HG02981 (cell line): ENCODE measurements at regions not wholly inside any gene's neighbourhood (a gene's known extent, or its start where the extent isn't known, plus 50 kb on each side); places are given as distances from the start of the nearest gene placed in this dataset.
"Not testable (repeated sequence)": the region's sequence is repeated elsewhere in the genome, so short reads cannot be mapped to it uniquely, and the experiment has no call there.

ENCODE experiments used
- ATAC-seq: cut with Tn5 transposase; IDR thresholded peaks from one replicate; pipeline ENCODE4 v1.9.1; 2021; ENCODE audit warnings: mild to moderate bottlenecking, moderate library complexity; ENCODE audit not compliant: unreplicated experiment

DNA sequence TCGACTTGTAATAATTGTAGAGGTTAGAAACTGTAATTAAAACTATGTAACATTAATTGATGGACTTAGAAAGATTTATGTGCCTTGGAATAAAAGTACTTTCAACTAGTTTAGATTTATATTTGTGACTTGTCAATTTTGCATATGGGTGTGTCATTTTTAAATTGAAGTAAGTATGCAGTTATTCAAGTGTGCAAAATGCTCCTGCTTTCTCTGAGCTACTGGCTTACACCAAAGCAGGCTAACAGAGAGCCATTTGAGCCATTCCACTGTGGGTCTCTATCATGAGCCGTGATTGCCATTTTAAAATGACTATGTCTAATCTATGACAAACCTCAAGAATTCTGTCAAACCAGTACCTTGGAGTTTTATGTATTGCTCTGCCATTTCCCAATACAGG, 345.0 kb upstream of the MDFIC2 start:
- no peak for ATAC-seq

DNA sequence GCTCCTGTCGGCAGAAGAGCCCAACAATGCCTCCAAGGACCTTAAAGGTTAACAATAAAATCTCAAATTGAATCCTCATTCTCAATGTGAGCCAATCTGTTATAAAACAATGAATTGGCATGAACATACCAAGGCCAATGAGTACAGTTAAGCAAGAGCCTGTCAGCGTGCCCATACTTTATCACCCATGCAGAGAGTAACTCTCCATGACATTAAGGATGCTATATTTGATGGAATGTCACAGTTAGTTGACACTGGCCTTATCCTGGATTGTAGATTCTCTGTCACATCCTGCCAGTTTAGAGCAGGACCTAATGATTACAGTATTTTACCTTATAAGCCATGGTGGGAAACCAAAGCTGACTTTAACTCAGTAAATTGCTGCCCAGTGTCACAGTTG, 335.4 kb upstream of the MDFIC2 start:
- no peak for ATAC-seq

DNA sequence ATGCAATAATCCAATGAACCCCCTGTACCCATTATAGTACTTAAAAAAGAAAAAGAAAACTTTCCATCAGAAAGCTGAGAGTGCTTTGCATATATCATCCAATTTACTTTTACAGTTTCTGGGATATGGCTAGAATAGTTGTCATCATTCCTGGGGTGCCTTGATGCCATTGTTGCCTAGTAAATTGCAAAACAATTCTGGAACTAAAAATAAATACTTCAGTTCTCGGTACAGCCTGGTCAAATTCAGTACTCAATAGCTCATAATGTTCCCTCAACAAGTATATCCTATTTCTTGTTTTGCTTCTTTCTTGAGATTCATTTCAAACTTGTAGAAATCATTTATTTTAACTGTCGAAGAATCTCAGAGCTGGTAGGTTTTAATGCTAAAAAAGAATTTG, 334.7 kb upstream of the MDFIC2 start:
- ATAC-seq: no peak

DNA sequence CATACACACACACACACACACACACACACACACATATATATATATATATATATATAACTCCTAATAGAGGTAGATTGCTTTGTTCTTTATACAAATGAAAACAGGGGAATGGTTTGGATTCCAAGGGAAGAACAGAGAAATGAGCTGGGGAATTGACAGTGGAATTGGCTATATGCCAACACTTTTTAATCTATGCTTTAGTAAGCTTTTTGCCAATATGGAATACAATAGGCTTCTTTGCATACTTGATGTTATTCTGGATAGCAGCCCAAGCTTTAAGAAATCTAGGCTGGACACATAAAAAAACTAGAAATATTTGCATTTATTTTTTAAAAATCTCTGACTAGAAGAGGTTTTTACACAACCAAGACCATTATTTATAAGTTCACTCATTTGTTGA, 334.2 kb upstream of the MDFIC2 start:
- no peak for ATAC-seq

DNA sequence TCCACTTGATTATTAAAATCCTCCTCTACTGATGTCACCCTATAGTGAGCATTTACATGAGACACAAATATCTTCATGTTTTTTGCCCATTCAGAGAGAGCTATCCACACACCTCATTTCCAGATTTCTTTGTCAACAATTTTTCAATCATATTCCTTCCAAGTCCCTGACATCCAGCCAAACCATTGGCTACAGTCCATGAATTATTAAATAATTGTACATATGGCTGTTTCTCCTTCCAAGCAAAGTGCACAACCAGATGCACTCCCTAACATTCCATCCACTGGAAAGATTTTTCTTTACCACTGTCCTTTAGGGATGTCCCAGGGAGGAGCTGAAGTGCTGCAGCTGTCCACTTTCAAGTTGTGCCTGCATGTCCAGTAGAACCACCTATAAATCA, 328.0 kb upstream of the MDFIC2 start:
- ATAC-seq: no peak

DNA sequence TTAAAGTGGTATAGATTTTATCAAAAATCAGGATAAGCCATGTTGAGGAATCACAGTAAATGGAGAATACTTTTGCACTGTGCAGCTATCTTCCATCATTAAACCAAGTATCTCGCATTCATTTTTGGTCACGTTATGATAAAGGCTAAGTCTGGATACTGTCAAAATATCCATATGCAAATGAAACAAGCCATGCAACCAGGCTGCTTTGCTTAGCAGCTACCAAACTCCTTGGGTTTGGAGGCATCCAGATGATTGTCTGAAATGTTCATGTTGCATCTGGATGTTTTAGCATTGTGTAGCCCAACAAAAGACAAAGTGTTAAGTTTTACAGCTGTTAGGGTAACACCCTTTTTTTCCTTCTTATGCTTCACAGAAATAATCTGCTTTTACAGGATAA, 322.9 kb upstream of the MDFIC2 start:
- ATAC-seq: no peak

DNA sequence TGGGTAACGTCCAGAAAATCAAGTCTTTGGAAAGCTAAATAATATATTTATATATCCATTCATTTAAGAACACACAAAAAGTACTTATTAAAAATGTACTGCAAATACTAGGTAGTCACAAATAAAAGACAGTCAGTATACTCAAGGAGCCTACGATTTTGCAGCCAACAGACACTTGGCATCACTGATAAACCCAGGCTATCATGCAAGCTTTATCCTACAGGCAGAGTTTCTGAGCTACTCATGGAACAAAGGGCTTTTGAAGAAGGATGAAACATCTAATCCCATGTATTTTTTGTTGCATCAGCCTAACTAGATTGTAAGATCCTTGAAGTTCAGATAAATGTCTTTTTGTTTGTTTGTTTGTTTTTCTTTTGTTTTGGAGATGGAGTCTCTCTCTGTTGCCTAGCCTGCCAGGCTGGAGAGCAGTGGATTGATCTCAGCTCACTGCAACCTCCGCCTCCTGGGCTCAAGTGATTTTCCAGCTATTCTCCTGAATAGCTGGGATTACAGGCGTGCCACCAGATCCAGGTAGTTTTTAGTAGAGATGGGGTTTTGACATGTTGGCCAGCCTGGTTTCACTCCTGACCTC, 319.4 kb upstream of the MDFIC2 start:
- no peak for ATAC-seq

DNA sequence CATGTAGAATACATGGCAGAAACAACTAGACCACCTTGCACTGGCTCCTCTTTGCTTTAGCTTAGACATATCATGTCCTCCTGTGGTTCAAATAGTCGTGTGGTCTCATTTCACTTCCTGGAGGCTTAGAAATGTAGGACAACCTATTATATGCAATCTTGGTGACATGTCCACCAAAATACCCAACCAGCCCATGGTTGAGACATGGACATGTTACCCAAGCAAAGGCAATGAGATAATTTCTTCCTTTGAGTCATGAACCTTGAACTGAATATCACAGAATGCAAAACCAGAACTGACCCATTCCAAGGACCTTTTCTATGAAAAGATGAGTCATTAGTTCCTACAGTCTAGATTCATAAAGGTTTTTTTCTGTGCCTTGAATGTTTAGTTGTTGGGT, 309.0 kb upstream of the MDFIC2 start:
- ATAC-seq: no peak

DNA sequence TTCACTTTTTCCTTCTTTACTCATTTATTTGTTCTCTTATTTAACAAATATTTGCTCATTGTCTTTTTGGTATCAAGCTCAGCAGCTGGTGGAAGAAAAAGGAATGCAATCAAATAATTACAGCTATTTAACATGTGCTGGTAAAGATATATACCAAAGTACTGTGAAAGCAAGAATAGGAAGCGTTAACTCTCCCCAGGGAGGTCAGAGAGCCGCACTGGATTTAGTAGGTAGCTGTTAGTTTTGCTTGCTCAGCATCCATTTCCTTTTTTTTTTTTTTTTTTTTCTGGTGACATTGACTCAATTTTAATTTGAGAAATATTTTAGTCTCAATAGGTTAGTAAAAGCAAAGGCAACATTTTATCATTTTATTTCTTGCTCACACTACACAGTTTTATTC, 308.5 kb upstream of the MDFIC2 start:
- ATAC-seq: no peak

DNA sequence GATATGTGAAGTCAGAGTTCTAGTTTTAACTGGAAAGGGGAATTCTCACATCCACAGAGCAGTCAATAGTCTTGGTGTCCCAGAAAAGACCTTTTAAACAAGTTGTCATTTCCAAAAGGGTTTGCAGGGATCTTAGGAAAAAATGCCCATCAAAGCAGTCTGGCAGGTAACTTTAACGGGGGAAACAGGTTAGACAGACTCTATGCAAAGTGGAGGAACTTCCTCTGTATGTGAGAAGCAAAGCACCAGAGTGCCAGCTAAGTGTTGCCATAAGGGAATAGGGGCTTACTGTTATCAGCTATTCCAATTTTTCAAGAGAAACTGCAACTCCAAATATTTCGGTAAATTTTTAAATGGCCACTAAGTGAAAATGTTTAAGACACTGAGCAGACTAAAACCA, 307.9 kb upstream of the MDFIC2 start:
- ATAC-seq: no peak

DNA sequence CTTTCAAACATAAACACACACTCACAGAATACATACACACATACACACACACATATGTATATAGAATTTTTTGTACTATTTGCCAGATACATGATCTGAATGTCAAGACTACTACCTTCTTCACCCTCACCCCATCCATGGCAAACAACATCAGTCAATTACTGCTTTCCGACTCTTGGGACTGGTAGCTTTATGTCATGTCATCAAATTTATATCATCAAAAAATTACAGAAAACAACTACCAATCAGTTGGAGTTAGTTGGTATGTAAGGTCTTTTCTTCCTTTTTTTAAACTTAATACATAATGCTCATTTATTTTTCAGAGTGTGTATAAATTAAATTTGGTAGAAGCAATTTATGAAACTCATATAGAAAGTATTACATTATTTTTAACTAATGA, 305.7 kb upstream of the MDFIC2 start:
- ATAC-seq: no peak

DNA sequence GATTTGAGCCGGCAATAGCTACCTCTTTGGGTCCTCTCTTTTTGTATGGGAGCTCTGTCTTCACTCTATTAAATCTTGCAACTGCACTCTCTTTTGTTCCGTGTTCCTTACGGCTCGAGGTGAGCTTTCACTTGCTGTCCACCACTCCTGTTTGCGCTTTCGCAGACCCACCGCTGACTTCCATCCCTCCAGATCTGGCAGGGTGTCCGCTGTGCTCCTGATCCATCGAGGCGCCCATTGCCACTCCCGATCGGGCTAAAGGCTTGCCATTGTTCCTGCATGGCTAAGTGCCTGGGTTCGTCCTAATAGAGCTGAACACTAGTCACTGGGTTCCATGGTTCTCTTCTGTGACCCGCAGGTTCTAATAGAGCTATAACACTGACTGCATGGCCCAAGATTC, 304.9 kb upstream of the MDFIC2 start:
- not testable (repeated sequence) for ATAC-seq

DNA sequence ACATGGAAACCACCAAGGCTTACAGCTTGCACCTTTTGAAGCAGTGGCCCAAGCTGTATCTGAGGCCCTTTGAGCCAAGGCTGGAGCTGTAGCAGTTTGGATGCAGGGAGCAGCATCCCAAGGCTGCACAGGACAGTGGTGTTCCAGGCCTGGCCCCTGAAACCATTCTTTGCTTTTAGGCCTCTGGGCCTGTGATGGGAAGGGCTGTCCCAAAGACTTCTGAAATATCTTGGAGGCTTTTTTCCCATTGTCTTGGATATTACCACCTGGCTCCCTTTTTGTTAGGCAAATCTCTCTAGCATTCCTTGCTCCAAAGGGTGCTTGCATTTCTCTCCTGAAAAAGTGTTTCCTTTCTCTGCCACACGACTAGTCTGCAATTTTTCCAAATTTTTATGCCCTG, 302.8 kb upstream of the MDFIC2 start:
- no peak for ATAC-seq

DNA sequence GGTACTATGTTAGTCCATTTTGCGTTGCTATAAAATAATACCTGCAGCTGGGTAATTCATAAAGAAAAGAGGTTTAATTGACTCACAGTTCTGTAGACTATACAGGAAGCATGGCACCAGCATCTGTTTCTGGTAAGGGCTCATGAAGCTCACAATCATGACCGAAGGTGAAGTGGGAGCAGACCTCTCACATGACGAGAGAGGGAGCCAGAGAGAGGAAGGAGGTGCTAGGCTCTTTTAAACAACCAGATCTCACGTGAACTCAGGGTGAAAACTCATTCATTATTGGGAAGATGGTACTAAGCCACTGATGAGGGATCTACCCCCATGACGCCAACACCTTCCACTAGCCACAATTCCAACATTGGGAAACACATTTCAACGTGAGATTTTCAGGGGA, 301.7 kb upstream of the MDFIC2 start:
- no peak for ATAC-seq

DNA sequence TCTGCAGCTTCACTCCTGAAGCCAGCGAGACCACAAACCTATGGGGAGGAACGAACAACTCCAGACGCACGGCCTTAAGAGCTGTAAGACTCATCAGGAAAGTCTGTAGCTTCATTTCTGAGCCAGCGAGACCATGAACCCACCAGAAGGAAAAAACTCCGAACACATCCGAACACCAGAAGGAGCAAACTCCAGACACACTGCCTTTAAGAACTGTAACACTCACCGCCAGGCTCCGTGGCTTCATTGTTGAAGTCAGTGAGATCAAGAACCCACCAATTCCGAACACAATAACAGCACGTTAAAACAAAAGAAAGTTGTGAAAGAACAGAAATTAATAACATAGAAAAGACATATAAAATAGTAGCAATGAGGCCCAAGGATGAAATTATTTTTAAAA, 300.5 kb upstream of the MDFIC2 start:
- ATAC-seq: no peak

DNA sequence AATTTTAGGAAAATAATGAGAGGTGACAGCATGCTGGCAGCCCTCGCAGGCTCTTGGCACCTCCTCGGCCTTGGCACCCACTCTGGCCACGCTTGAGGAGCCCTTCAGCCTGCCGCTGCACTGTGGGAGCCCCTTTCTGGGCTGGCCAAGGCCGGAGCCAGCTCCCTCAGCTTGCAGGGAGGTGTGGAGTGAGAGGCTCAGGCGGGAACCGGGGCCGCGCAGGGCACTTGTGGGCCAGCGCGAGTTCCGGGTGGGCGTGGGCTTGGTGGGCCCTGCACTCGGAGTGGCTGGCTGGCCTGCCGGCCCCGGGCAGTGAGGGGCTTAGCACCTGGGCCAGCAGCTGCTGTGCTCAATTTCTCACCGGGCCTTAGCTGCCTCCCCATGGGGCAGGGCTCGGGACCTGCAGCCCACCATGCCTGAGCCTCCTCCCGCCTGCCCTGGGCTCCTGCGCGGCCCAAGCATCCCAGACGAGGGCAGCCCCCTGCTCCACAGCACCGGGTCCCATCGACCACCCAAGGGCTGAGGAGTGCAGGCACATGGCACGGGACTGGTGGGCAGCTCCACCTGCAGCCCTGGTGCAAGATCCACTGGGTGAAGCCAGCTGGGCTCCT, 299.3 kb upstream of the MDFIC2 start:
- not testable (repeated sequence) for ATAC-seq

DNA sequence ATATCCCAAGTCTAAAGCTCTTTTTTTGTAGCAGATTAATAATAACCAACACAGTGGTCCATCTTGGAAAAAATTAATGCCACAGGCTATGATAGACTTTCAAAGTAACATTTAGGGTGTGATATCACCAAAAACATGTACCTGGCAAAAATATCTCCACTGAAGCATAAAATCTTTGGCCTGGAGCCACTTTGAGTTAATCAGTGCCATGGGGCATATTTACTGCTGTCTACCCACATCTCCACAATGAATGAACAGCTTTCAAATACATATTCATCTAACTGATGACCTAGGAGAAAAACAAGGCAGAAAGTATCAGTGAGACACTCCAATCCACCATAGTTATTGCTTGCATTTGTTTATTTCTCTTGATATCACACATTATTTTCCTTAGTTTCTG, 296.0 kb upstream of the MDFIC2 start:
- ATAC-seq: no peak

DNA sequence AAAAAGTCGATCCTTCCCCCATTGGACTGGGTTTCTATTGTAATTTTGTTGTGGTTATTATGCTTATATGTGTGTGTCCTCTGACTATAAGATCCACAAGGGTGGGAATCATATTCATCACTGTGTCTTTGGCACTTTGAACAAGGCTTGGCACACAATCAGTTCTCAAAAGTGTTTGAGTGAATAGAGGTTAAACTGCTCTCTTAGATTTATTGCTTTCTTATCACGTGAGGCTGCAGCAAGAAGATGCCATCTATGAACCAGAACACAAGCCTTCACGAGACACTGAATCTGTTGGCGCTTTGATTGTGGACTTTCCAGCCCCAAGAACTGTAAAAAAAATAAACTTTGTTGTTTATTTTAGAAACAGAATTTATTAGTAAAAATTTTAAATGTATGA, 295.0 kb upstream of the MDFIC2 start:
- ATAC-seq: no peak

DNA sequence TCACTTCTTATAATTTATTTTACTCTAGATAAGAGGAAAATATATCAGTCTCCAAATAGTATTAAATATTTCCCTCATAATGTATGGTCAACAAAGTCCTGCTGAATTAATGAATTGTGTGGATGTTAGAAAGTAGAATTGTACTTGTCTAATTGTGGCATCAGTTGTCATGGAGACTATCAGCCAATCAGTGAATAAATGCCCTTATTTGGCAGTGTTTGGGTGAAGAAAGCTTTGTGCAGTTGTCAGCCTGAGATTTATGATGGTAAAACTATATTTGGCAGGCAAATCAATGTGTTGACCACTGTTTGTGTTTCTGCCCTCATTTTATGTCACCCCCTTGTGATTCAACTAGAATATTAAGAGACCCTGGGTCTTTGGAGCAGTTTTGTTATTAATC, 293.6 kb upstream of the MDFIC2 start:
- no peak for ATAC-seq

DNA sequence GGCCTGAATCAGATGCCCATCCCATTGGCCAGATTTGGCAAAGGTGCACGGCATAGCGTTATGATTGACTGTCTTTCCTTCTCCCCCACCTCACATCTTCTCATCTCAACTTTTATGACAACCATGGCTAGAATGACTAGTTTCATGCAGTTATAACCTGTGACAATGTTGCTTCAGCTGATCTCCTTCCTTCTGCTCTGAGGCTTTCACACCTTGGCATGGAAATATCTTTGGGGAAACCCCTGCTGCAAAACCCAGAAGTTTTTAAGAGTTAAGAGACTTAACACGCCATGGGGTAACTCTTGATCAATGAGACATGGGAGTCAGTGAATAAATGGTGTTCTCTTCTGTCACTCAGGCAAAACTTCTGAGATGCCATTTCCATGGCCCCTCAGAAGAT, 290.7 kb upstream of the MDFIC2 start:
- ATAC-seq: no peak

DNA sequence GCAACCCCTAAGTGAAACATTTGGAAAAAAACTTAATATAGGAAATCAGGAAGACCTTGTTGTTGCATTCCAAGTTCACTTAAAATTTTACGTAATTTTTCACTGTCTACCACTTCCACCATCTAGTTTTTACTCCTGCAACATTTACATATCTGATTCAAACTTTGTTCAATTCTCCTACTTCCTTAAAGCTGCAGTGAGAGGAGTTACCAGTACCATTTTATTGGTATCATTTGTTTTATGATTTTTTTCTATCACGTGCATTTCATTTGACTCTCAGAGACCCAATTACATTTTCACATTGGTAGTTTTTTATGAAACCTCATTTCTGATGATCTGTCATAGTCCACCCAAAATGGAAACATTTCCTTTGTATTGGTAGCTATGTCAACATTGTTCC, 284.9 kb upstream of the MDFIC2 start:
- ATAC-seq: no peak

DNA sequence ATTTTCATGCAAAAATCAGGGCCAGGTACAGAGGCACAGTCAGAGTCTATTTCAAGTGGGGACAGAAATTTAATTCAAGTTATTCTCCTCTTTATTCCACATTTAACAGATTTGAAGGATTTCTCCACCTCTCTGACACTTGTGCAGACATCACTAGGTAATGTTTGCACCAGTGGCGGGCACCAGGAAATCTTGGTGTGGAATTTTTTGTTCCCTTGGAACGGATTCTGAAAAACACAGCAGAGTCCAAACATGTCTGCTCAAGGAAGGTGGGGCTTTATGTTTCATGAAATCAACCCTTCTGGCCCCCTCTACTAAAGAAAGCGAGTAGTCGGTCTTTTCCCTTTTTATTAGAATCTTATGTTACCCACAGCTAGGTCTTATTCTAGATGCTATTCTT, 271.2 kb upstream of the MDFIC2 start:
- no peak for ATAC-seq

DNA sequence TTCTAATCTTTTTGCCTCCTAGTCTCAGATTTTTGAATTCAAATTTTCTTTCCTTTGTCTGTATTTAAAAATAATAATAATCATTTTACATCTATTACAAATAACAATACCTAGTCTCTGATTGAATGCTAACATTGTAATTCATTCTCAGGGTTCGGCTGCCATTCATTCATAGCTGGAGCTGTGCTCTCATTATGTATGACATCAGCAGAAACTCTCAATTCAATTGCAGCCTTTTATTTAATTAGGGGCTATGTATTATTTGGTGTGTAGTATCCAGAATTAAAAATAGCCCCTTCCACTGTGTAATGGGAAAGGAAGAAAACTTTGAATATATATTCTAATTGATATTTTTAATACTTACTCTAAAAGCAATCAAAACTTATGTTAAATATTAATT, 270.4 kb upstream of the MDFIC2 start:
- ATAC-seq: no peak
